HG02981 (cell line): ENCODE measurements at regions not wholly inside any gene's neighbourhood (a gene's known extent, or its start where the extent isn't known, plus 50 kb on each side); places are given as distances from the start of the nearest gene placed in this dataset.

Experiments used
- ATAC-seq: cut with Tn5 transposase; IDR thresholded peaks from one replicate; pipeline ENCODE4 v1.9.1; 2021; ENCODE audit warnings: mild to moderate bottlenecking, moderate library complexity; ENCODE audit not compliant: unreplicated experiment

GRCh38 chr3:31244929-31245817, 287.6 kb upstream of the STT3B start:
- no peak for ATAC-seq

- ATAC-seq, result no peak
Observed at GRCh38 chr3:31246293-31247062, 286.2 kb upstream of the STT3B start.

GRCh38 chr3:31247063-31247447, 285.7 kb upstream of the STT3B start:
- ATAC-seq, result no peak

GRCh38 chr3:31247850-31248562, 284.7 kb upstream of the STT3B start:
- ATAC-seq, result peak; percentile 49

- ATAC-seq, result no peak
Observed at GRCh38 chr3:31248563-31248992, 284.1 kb upstream of the STT3B start.

- ATAC-seq, result no peak
Observed at GRCh38 chr3:31249545-31249944, 283.2 kb upstream of the STT3B start.

GRCh38 chr3:31250116-31250777, 282.5 kb upstream of the STT3B start:
- no peak for ATAC-seq

GRCh38 chr3:31251083-31251482, 281.6 kb upstream of the STT3B start:
- ATAC-seq, result no peak

- no peak for ATAC-seq
Observed at GRCh38 chr3:31252216-31253185, 280.2 kb upstream of the STT3B start.

GRCh38 chr3:31253782-31254181, 278.9 kb upstream of the STT3B start:
- no peak for ATAC-seq

GRCh38 chr3:31254483-31254882, 278.2 kb upstream of the STT3B start:
- no peak for ATAC-seq

GRCh38 chr3:31255007-31255581, 277.6 kb upstream of the STT3B start:
- no peak for ATAC-seq

- ATAC-seq, result no peak
Observed at GRCh38 chr3:31262201-31262600, 270.5 kb upstream of the STT3B start.

GRCh38 chr3:31263897-31264296, 268.8 kb upstream of the STT3B start:
- ATAC-seq, result no peak

GRCh38 chr3:31265646-31266428, 266.9 kb upstream of the STT3B start:
- no peak for ATAC-seq

- ATAC-seq, result no peak
Observed at GRCh38 chr3:31268868-31269267, 263.9 kb upstream of the STT3B start.

- no peak for ATAC-seq
Observed at GRCh38 chr3:31270010-31270409, 262.7 kb upstream of the STT3B start.

- no peak for ATAC-seq
Observed at GRCh38 chr3:31274326-31275024, 258.2 kb upstream of the STT3B start.
